A673 (cell line): ENCODE measurements at regions not wholly inside any gene's neighbourhood (a gene's known extent, or its start where the extent isn't known, plus 50 kb on each side); places are given as distances from the start of the nearest gene placed in this dataset.

Source experiments
- EZH2 ChIP-seq: fragments of 200-600 bp; sonication (generic); IDR thresholded peaks from 2 replicates; pipeline ENCODE4 v1.6.1; 2017; ENCODE audit warnings: borderline replicate concordance, low read depth, mild to moderate bottlenecking, mixed read lengths, antibody characterized with exemption, low read length; ENCODE audit not compliant: poor library complexity, severe bottlenecking
- TF ChIP-seq, protein P1 (sequence below): fragments of 300-800, 200-600 bp; sonication (generic); conservative IDR thresholded peaks from 2 replicates; pipeline ENCODE4 v1.5.1; 2017; ENCODE audit warnings: low read depth, mild to moderate bottlenecking, antibody characterized with exemption, low read length, moderate library complexity, mixed read lengths

DNA sequence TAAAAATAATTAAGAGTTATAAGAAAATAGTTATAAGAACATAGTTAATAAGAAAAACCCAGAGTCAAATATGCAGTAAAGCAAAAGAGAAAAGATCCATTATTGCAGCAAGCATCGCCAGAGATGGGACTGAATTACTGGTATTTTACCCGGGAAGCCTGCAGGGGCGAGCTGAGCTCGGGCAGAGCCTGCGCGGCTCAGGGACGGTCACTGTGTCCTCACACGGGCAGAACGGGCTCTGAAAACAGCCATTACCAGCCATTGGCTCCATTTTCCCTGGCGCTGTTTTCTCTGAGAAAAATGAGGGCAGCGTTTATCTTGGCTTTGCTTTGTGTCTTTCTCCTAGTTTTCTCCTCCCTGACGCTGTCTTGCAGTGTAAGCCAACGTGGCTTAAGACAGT, 95.3 kb upstream of the ALKAL2 start:
- TF ChIP-seq, protein P1, sequence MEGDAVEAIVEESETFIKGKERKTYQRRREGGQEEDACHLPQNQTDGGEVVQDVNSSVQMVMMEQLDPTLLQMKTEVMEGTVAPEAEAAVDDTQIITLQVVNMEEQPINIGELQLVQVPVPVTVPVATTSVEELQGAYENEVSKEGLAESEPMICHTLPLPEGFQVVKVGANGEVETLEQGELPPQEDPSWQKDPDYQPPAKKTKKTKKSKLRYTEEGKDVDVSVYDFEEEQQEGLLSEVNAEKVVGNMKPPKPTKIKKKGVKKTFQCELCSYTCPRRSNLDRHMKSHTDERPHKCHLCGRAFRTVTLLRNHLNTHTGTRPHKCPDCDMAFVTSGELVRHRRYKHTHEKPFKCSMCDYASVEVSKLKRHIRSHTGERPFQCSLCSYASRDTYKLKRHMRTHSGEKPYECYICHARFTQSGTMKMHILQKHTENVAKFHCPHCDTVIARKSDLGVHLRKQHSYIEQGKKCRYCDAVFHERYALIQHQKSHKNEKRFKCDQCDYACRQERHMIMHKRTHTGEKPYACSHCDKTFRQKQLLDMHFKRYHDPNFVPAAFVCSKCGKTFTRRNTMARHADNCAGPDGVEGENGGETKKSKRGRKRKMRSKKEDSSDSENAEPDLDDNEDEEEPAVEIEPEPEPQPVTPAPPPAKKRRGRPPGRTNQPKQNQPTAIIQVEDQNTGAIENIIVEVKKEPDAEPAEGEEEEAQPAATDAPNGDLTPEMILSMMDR: no peak
- TF ChIP-seq EZH2: no peak
